Neuronal stem cell (in vitro differentiated cells): ENCODE measurements at regions not wholly inside any gene's neighbourhood (a gene's known extent, or its start where the extent isn't known, plus 50 kb on each side); places are given as distances from the start of the nearest gene placed in this dataset.
A peak's percentile ranks its signal among the peaks of the same experiment; 100 is the strongest.

ENCODE experiments used
- DNase-seq: peaks from one replicate; pipeline ENCODE4 v3.0.0-alpha.2; 2013; ENCODE audit warnings: low spot score
- H2AFZ ChIP-seq: one replicate; pipeline ENCODE4 v1.6.1; 2013; ENCODE audit warnings: mild to moderate bottlenecking, low read length, inconsistent platforms
- H2AK5ac ChIP-seq: 2 replicates; pipeline ENCODE4 v1.6.1; 2013; ENCODE audit warnings: low read depth, mild to moderate bottlenecking, inconsistent platforms, low read length, moderate library complexity, mixed read lengths
- H2BK120ac ChIP-seq: 2 replicates; pipeline ENCODE4 v1.6.1; 2013; ENCODE audit warnings: low read depth, mild to moderate bottlenecking, inconsistent platforms, low read length, moderate library complexity, mixed read lengths
- H2BK12ac ChIP-seq: one replicate; pipeline ENCODE4 v1.6.1; 2013; ENCODE audit warnings: low read length, inconsistent platforms
- H2BK15ac ChIP-seq: 2 replicates; pipeline ENCODE4 v1.6.1; 2013; ENCODE audit warnings: mild to moderate bottlenecking, low read length, inconsistent platforms, mixed read lengths
- H2BK5ac ChIP-seq: one replicate; pipeline ENCODE4 v1.6.1; 2013; ENCODE audit warnings: inconsistent platforms, mild to moderate bottlenecking, low read length, moderate library complexity
- H3K14ac ChIP-seq: one replicate; pipeline ENCODE4 v1.6.1; 2013; ENCODE audit warnings: low read length, inconsistent platforms
- H3K18ac ChIP-seq: 2 replicates; pipeline ENCODE4 v1.6.1; 2013; ENCODE audit warnings: low read length, inconsistent platforms
- H3K23ac ChIP-seq: 2 replicates; pipeline ENCODE4 v1.6.1; 2013; ENCODE audit warnings: low read depth, mild to moderate bottlenecking, mixed read lengths, low read length, inconsistent platforms; ENCODE audit not compliant: poor library complexity
- H3K27ac ChIP-seq: replicated peaks from 3 replicates; pipeline ENCODE4 v1.5.1; 2013; ENCODE audit warnings: low read length, inconsistent platforms
- H3K27me3 ChIP-seq, 3 experiments: 2 replicates each; pipeline ENCODE4 v1.6.1; 2013; ENCODE audit warnings: low read length in 3 of 3, mild to moderate bottlenecking in 2 of 3, inconsistent platforms in 1 of 3, low read depth in 1 of 3, mixed read lengths in 1 of 3, moderate library complexity in 1 of 3; ENCODE audit not compliant: control insufficient read depth in 3 of 3, insufficient read depth in 3 of 3
- H3K36me3 ChIP-seq, 2 donors: replicated peaks in 1 of 2; 2 replicates each; pipeline ENCODE4 v1.6.1; 2013; ENCODE audit warnings: low read length in 2 of 2; ENCODE audit not compliant: control insufficient read depth in 2 of 2, insufficient read depth in 2 of 2
- H3K4ac ChIP-seq: 2 replicates; pipeline ENCODE4 v1.6.1; 2013; ENCODE audit warnings: inconsistent platforms, mild to moderate bottlenecking, low read length, moderate library complexity
- H3K4me1 ChIP-seq, 2 donors: 1 replicate in 1 of 2; 2 replicates in 1 of 2; pipeline ENCODE4 v1.6.1; 2013; ENCODE audit warnings: low read length in 2 of 2, low read depth in 1 of 2; ENCODE audit not compliant: control insufficient read depth in 2 of 2, insufficient read depth in 1 of 2
- H3K4me2 ChIP-seq: one replicate; pipeline ENCODE4 v1.6.1; 2013; ENCODE audit warnings: mild to moderate bottlenecking, low read length, inconsistent platforms; ENCODE audit not compliant: insufficient read depth, poor library complexity, severe bottlenecking
- H3K4me3 ChIP-seq, 2 donors: 2 replicates each; pipeline ENCODE4 v1.5.1; 2013; ENCODE audit warnings: low read length in 2 of 2, mild to moderate bottlenecking in 2 of 2, inconsistent platforms in 1 of 2, moderate library complexity in 1 of 2
- H3K79me1 ChIP-seq: one replicate; pipeline ENCODE4 v1.6.1; 2013; ENCODE audit warnings: low read depth, mild to moderate bottlenecking, inconsistent platforms, low read length, moderate library complexity
- H3K9ac ChIP-seq: one replicate; pipeline ENCODE4 v1.6.1; 2013; ENCODE audit warnings: mild to moderate bottlenecking, low read depth, low read length, inconsistent platforms; ENCODE audit not compliant: poor library complexity
- H3K9me3 ChIP-seq, 2 donors: replicated peaks in 1 of 2; 2 replicates each; pipeline versions ENCODE3 to v1.6.1; 2013; ENCODE audit warnings: low read length in 2 of 2, mild to moderate bottlenecking in 2 of 2, inconsistent platforms in 1 of 2, low read depth in 1 of 2, mixed read lengths in 1 of 2, moderate library complexity in 1 of 2; ENCODE audit not compliant: control insufficient read depth in 2 of 2, insufficient read depth in 1 of 2
- H4K8ac ChIP-seq: one replicate; pipeline ENCODE4 v1.6.1; 2013; ENCODE audit warnings: low read depth, mild to moderate bottlenecking, inconsistent platforms, low read length, moderate library complexity
- H4K91ac ChIP-seq: one replicate; pipeline ENCODE4 v1.6.1; 2013; ENCODE audit warnings: low read length, low read depth, mild to moderate bottlenecking, inconsistent platforms; ENCODE audit not compliant: poor library complexity
- WGBS, 2 donors: extraction: QIAGEN DNeasy Blood & Tissue Kit; methylation state at CpG; one replicate each; pipeline ENCODE4 v1.1.7; 2013; ENCODE audit warnings: missing lambda C conversion rate in 2 of 2, mixed read lengths in 1 of 2; ENCODE audit not compliant: insufficient read length in 2 of 2, insufficient replicate concordance in 1 of 2; ENCODE audit errors: extremely low coverage in 2 of 2; 5-methylcytosine and 5-hydroxymethylcytosine counted together

- Histone ChIP-seq H3K18ac (no peak overlapping the region), H3K23ac (no peak overlapping the region), H2AFZ (no peak overlapping the region), H3K36me3 (no peaks in the 10 kb centered on the region), H3K79me1 (no peaks in the 10 kb centered on the region), H3K4me1 (no peaks in the 10 kb centered on the region), H3K9me3 (no peaks in the 10 kb centered on the region), H2BK5ac (no peak overlapping the region), H3K4ac (no peak overlapping the region), H3K4me2 (no peak overlapping the region), H4K8ac (no peak overlapping the region), H3K27ac (no peak overlapping the region), H2AK5ac (no peak overlapping the region), H3K4me3 (no peak overlapping the region), H2BK15ac (no peak overlapping the region), H2BK12ac (no peak overlapping the region), H2BK120ac (no peak overlapping the region), H3K14ac (no peak overlapping the region), H4K91ac (no peak overlapping the region), H3K9ac (no peak overlapping the region), H3K27me3 (no peaks in the 10 kb centered on the region)
- DNase-seq, result no peak
- WGBS, 2 donors, result no CpG with 5 or more reads among the region's 10 CpGs
Measured at GRCh38 chr18:55830544-55830943, 242.6 kb upstream of the TCF4 start.

- Histone ChIP-seq H3K27me3 (no peaks in the 10 kb centered on the region), H2BK120ac (no peak overlapping the region), H2BK5ac (no peak overlapping the region), H3K14ac (no peak overlapping the region), H2BK15ac (no peak overlapping the region), H3K18ac (no peak overlapping the region), H3K79me1 (no peaks in the 10 kb centered on the region), H3K4me3 (no peak overlapping the region), H4K91ac (no peak overlapping the region), H2BK12ac (no peak overlapping the region), H3K36me3 (no peaks in the 10 kb centered on the region), H3K9ac (no peak overlapping the region), H4K8ac (no peak overlapping the region), H3K27ac (no peak overlapping the region), H3K4me2 (no peak overlapping the region), H3K4me1 (no peaks in the 10 kb centered on the region), H3K9me3 (no peaks in the 10 kb centered on the region), H3K23ac (no peak overlapping the region), H3K4ac (no peak overlapping the region), H2AFZ (peak overlapping the region; percentile 57), H2AK5ac (no peak overlapping the region)
- DNase-seq, result no peak
- WGBS, 2 donors, result no CpG with 5 or more reads among the region's 2 CpGs
Measured at GRCh38 chr18:55821219-55821618, 233.2 kb upstream of the TCF4 start.

GRCh38 chr18:55819448-55819847 lies 231.5 kb upstream of the TCF4 start:
- no peak overlapping the region for H2AK5ac ChIP-seq
- whole genome bisulfite sequencing, 2 donors, result no CpG with 5 or more reads among the region's 3 CpGs
- no peak overlapping the region for H2BK12ac ChIP-seq
- no peaks in the 10 kb centered on the region for H3K9me3 ChIP-seq
- H2BK15ac ChIP-seq, result no peak overlapping the region
- H3K9ac ChIP-seq, result no peak overlapping the region
- H4K8ac ChIP-seq, result no peak overlapping the region
- no peak for DNase-seq
- no peak overlapping the region for H3K4me2 ChIP-seq
- H3K23ac ChIP-seq, result no peak overlapping the region
- H4K91ac ChIP-seq, result no peak overlapping the region
- H3K4me3 ChIP-seq, result no peak overlapping the region
- no peaks in the 10 kb centered on the region for H3K4me1 ChIP-seq
- H3K36me3 ChIP-seq, result no peaks in the 10 kb centered on the region
- no peak overlapping the region for H3K27ac ChIP-seq
- no peak overlapping the region for H3K14ac ChIP-seq
- no peak overlapping the region for H3K18ac ChIP-seq
- H3K27me3 ChIP-seq, result no peaks in the 10 kb centered on the region
- no peak overlapping the region for H2AFZ ChIP-seq
- no peaks in the 10 kb centered on the region for H3K79me1 ChIP-seq
- H2BK120ac ChIP-seq, result no peak overlapping the region
- no peak overlapping the region for H3K4ac ChIP-seq
- no peak overlapping the region for H2BK5ac ChIP-seq

- no peak overlapping the region for H3K18ac ChIP-seq
- no peak overlapping the region for H2BK120ac ChIP-seq
- DNase-seq, result no peak
- no peak overlapping the region for H4K91ac ChIP-seq
- H2BK15ac ChIP-seq, result no peak overlapping the region
- H2AK5ac ChIP-seq, result no peak overlapping the region
- H3K4me2 ChIP-seq, result no peak overlapping the region
- no peaks in the 10 kb centered on the region for H3K27me3 ChIP-seq
- no peak overlapping the region for H2AFZ ChIP-seq
- no peaks in the 10 kb centered on the region for H3K9me3 ChIP-seq
- H2BK12ac ChIP-seq, result no peak overlapping the region
- WGBS, 2 donors, result no CpG with 5 or more reads among the region's 1 CpG
- no peak overlapping the region for H3K14ac ChIP-seq
- H3K27ac ChIP-seq, result no peak overlapping the region
- no peak overlapping the region for H2BK5ac ChIP-seq
- H3K36me3 ChIP-seq, result no peaks in the 10 kb centered on the region
- H3K4me3 ChIP-seq, result no peak overlapping the region
- no peak overlapping the region for H3K4ac ChIP-seq
- H3K23ac ChIP-seq, result no peak overlapping the region
- H4K8ac ChIP-seq, result no peak overlapping the region
- H3K4me1 ChIP-seq, result no peaks in the 10 kb centered on the region
- no peaks in the 10 kb centered on the region for H3K79me1 ChIP-seq
- H3K9ac ChIP-seq, result no peak overlapping the region
Measured at GRCh38 chr18:55818284-55818683, 230.3 kb upstream of the TCF4 start.
